ENCODE measurements at regions not wholly inside any gene's neighbourhood (a gene's known extent, or its start where the extent isn't known, plus 50 kb on each side); places are given as distances from the start of the nearest gene placed in this dataset.

- no peak for DNase-seq (ENCODE audit: low read depth, low spot score)
These were observed 51.8 kb upstream of the CASZ1 start for GRCh38 chr1:10848109-10848684.

GRCh38 chr1:10850026-10850425 is 53.6 kb upstream of the CASZ1 start:
- DNase-seq (ENCODE audit: low read depth, low spot score): no peak

- no peak for DNase-seq (ENCODE audit: low read depth, low spot score)
These were observed 54.9 kb upstream of the CASZ1 start for GRCh38 chr1:10851024-10852013.

GRCh38 chr1:10852018-10852417 is 55.6 kb upstream of the CASZ1 start:
- DNase-seq (ENCODE audit: low read depth, low spot score): no peak

- DNase-seq (ENCODE audit: low read depth, low spot score): no peak
These were observed 56.0 kb upstream of the CASZ1 start for GRCh38 chr1:10852486-10852885.

GRCh38 chr1:10852998-10853520 is 56.6 kb upstream of the CASZ1 start:
- DNase-seq (ENCODE audit: low read depth, low spot score): no peak

GRCh38 chr1:10853701-10854100 is 57.3 kb upstream of the CASZ1 start:
- DNase-seq (ENCODE audit: low read depth, low spot score): no peak

GRCh38 chr1:10854856-10855459 is 58.5 kb upstream of the CASZ1 start:
- no peak for DNase-seq (ENCODE audit: low read depth, low spot score)

- no peak for DNase-seq (ENCODE audit: low read depth, low spot score)
These were observed 59.8 kb upstream of the CASZ1 start for GRCh38 chr1:10856176-10856683.

GRCh38 chr1:10856863-10857598 is 60.6 kb upstream of the CASZ1 start:
- no peak for DNase-seq (ENCODE audit: low read depth, low spot score)

- DNase-seq (ENCODE audit: low read depth, low spot score): no peak
These were observed 61.2 kb upstream of the CASZ1 start for GRCh38 chr1:10857687-10858086.

- DNase-seq (ENCODE audit: low read depth, low spot score): no peak
These were observed 63.8 kb upstream of the CASZ1 start for GRCh38 chr1:10860218-10860617.

- DNase-seq (ENCODE audit: low read depth, low spot score): no peak
These were observed 64.2 kb upstream of the CASZ1 start for GRCh38 chr1:10860682-10861081.

- DNase-seq (ENCODE audit: low read depth, low spot score): no peak
These were observed 65.4 kb upstream of the CASZ1 start for GRCh38 chr1:10861822-10862221.

GRCh38 chr1:10862743-10863335 is 66.4 kb upstream of the CASZ1 start:
- DNase-seq (ENCODE audit: low read depth, low spot score): no peak

GRCh38 chr1:10863886-10864285 is 67.4 kb upstream of the CASZ1 start:
- DNase-seq (ENCODE audit: low read depth, low spot score): no peak

GRCh38 chr1:10864776-10865175 is 68.3 kb upstream of the CASZ1 start:
- DNase-seq (ENCODE audit: low read depth, low spot score): no peak

GRCh38 chr1:10865518-10866320 is 69.3 kb upstream of the CASZ1 start:
- DNase-seq (ENCODE audit: low read depth, low spot score): no peak

- no peak for DNase-seq (ENCODE audit: low read depth, low spot score)
These were observed 70.1 kb upstream of the CASZ1 start for GRCh38 chr1:10866321-10867093.
